Rectal smooth muscle tissue (tissue), 1 donor: ENCODE measurements at regions not wholly inside any gene's neighbourhood (a gene's known extent, or its start where the extent isn't known, plus 50 kb on each side); places are given as distances from the start of the nearest gene placed in this dataset.

Experiments
- H3K27ac ChIP-seq: one replicate; pipeline ENCODE4 v1.7.0; 2013; ENCODE audit warnings: low read depth, low read length, inconsistent platforms
- H3K27me3 ChIP-seq: one replicate; pipeline ENCODE4 v1.7.0; 2013; ENCODE audit warnings: low read length; ENCODE audit not compliant: control insufficient read depth, insufficient read depth
- H3K36me3 ChIP-seq: one replicate; pipeline ENCODE4 v1.7.0; 2013; ENCODE audit warnings: low read length; ENCODE audit not compliant: control insufficient read depth, insufficient read depth
- H3K4me1 ChIP-seq: one replicate; pipeline ENCODE4 v1.7.0; 2013; ENCODE audit warnings: low read length; ENCODE audit not compliant: control insufficient read depth, insufficient read depth
- H3K4me3 ChIP-seq: one replicate; pipeline ENCODE4 v1.7.0; 2013; ENCODE audit warnings: low read length
- H3K9ac ChIP-seq: one replicate; pipeline ENCODE4 v1.7.0; 2013; ENCODE audit warnings: low read length

- Histone ChIP-seq H3K4me1 (no peaks in the 10 kb centered on the region), H3K27ac (no peak overlapping the region), H3K4me3 (no peak overlapping the region), H3K27me3 (no peaks in the 10 kb centered on the region), H3K9ac (no peak overlapping the region), H3K36me3 (no peaks in the 10 kb centered on the region)
Measured at GRCh38 chr3:168341956-168342936, 246.5 kb upstream of the GOLIM4 start.

GRCh38 chr3:168341192-168341815, 245.6 kb upstream of the GOLIM4 start:
- H3K36me3 ChIP-seq, result no peaks in the 10 kb centered on the region
- H3K4me1 ChIP-seq, result no peaks in the 10 kb centered on the region
- no peaks in the 10 kb centered on the region for H3K27me3 ChIP-seq
- H3K27ac ChIP-seq, result no peak overlapping the region
- H3K4me3 ChIP-seq, result no peak overlapping the region
- H3K9ac ChIP-seq, result no peak overlapping the region

GRCh38 chr3:168338161-168338560, 242.4 kb upstream of the GOLIM4 start:
- Histone ChIP-seq H3K36me3 (no peaks in the 10 kb centered on the region), H3K4me3 (no peak overlapping the region), H3K27ac (no peak overlapping the region), H3K27me3 (no peaks in the 10 kb centered on the region), H3K4me1 (no peaks in the 10 kb centered on the region), H3K9ac (no peak overlapping the region)

GRCh38 chr3:168336276-168336675, 240.6 kb upstream of the GOLIM4 start:
- Histone ChIP-seq H3K9ac (no peak overlapping the region), H3K4me1 (no peaks in the 10 kb centered on the region), H3K27me3 (no peaks in the 10 kb centered on the region), H3K4me3 (no peak overlapping the region), H3K27ac (no peak overlapping the region), H3K36me3 (no peaks in the 10 kb centered on the region)

DNA sequence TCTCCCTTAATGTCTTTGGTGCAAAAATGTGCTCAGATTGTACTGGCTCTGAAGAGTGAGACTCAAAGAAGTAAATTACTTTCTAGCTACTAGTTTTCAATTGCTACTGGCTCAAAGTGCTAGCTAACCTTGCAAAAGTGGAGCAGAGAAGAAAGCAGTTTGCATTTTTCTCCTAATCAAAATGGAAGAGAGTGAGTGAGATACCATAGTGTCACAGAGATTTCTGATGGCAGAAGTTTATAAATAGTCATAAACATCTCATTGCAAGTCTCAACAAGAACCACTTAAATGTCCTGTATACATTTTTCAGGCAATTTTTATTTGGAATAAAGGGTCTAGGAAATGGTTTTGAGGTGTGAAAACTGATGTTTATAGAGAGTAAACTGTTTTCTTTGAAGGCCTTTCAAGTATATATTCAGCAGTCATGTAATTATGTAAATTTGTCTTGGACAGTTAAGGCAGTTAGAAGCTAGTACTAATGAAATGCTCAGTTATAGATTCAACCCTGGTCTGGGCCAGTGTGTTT, 237.7 kb upstream of the GOLIM4 start:
- Histone ChIP-seq H3K27me3 (no peaks in the 10 kb centered on the region), H3K27ac (no peak overlapping the region), H3K4me3 (no peak overlapping the region), H3K36me3 (no peaks in the 10 kb centered on the region), H3K4me1 (no peaks in the 10 kb centered on the region), H3K9ac (no peak overlapping the region)

- Histone ChIP-seq H3K27me3 (no peaks in the 10 kb centered on the region), H3K36me3 (no peaks in the 10 kb centered on the region), H3K27ac (no peak overlapping the region), H3K4me3 (no peak overlapping the region), H3K4me1 (no peaks in the 10 kb centered on the region), H3K9ac (no peak overlapping the region)
Measured at GRCh38 chr3:168331756-168332155, 236.0 kb upstream of the GOLIM4 start.

DNA sequence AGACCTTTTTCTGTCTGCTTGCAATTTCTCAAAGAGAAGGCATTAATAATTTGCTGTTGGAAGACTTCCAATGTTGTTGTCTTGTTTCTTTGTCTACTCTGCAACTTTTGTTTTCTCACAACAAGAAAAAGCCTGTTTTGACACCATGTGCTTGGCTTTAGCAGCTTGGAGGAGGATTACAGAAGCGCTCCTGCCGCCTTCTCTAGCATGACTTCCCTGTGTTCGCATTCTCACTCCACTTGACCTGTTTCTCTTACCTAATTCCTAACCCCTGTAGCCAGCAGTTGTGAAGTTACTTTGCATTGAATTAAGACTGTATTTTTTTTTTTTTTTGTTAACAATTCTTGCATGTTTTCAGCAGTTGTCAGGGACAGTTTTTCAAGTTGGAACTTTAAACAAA, 235.3 kb upstream of the GOLIM4 start:
- H3K4me1 ChIP-seq, result no peaks in the 10 kb centered on the region
- no peaks in the 10 kb centered on the region for H3K27me3 ChIP-seq
- H3K4me3 ChIP-seq, result no peak overlapping the region
- no peak overlapping the region for H3K27ac ChIP-seq
- H3K36me3 ChIP-seq, result no peaks in the 10 kb centered on the region
- no peak overlapping the region for H3K9ac ChIP-seq

- Histone ChIP-seq H3K4me3 (no peak overlapping the region), H3K36me3 (no peaks in the 10 kb centered on the region), H3K27ac (no peak overlapping the region), H3K4me1 (no peaks in the 10 kb centered on the region), H3K27me3 (no peaks in the 10 kb centered on the region), H3K9ac (no peak overlapping the region)
Measured at GRCh38 chr3:168327856-168328255, 232.1 kb upstream of the GOLIM4 start.

GRCh38 chr3:168325684-168326083, 230.0 kb upstream of the GOLIM4 start:
- H3K9ac ChIP-seq, result no peak overlapping the region
- H3K36me3 ChIP-seq, result no peaks in the 10 kb centered on the region
- no peak overlapping the region for H3K27ac ChIP-seq
- no peaks in the 10 kb centered on the region for H3K4me1 ChIP-seq
- no peaks in the 10 kb centered on the region for H3K27me3 ChIP-seq
- no peak overlapping the region for H3K4me3 ChIP-seq

- Histone ChIP-seq H3K9ac (no peak overlapping the region), H3K4me3 (no peak overlapping the region), H3K27ac (no peak overlapping the region), H3K36me3 (no peaks in the 10 kb centered on the region), H3K4me1 (no peaks in the 10 kb centered on the region), H3K27me3 (no peaks in the 10 kb centered on the region)
Measured at GRCh38 chr3:168322941-168323340, 227.2 kb upstream of the GOLIM4 start.

DNA sequence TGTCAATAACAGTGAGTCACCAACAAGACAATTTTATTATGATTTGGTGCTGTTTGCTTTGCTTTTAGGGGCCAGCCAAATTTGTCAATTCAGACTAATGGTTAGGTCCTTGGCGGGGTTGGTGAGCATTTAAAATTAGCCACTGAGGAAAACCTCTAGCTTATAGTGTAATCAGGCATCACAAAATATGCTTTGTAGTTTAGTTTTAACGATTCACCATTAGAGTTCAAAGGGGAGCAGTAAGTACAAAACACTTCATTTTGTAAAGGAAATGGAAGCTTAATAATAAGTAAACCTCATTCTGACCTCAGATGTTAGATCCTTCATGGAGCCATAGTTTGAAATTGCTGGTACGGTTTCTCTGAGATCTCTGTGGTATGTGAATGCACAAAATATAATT, 218.4 kb upstream of the GOLIM4 start:
- H3K27ac ChIP-seq, result no peak overlapping the region
- H3K4me3 ChIP-seq, result no peak overlapping the region
- H3K9ac ChIP-seq, result no peak overlapping the region
- no peaks in the 10 kb centered on the region for H3K36me3 ChIP-seq
- H3K27me3 ChIP-seq, result no peaks in the 10 kb centered on the region
- H3K4me1 ChIP-seq, result no peaks in the 10 kb centered on the region

GRCh38 chr3:168312984-168313383, 217.3 kb upstream of the GOLIM4 start:
- Histone ChIP-seq H3K27me3 (no peaks in the 10 kb centered on the region), H3K9ac (no peak overlapping the region), H3K36me3 (no peaks in the 10 kb centered on the region), H3K27ac (no peak overlapping the region), H3K4me1 (no peaks in the 10 kb centered on the region), H3K4me3 (no peak overlapping the region)
